HG03565 (cell line): ENCODE measurements at regions not wholly inside any gene's neighbourhood (a gene's known extent, or its start where the extent isn't known, plus 50 kb on each side); places are given as distances from the start of the nearest gene placed in this dataset.

Source experiments
- ATAC-seq: cut with Tn5 transposase; IDR thresholded peaks from one replicate; pipeline ENCODE4 v1.9.1; 2021; ENCODE audit warnings: mild to moderate bottlenecking, moderate library complexity; ENCODE audit not compliant: unreplicated experiment

DNA sequence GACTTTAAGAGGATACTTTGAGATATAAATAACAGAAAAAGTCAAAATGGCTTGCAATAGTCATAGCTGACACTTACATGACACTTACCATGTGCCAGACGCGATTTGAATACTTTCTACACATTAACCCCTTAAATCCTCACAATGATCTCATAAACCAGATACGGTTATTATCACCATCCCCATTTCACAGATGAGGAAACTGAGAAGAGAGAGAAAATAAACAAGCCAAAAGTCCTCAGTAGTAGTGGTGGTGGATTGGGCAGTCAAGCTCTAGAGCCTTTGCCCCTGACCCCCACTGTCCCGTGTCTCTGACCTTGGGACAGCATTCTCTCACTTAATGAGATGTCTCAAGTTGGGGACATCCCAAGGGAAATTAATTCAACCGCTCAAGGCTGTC lies 105.2 kb upstream of the TAF1B start:
- no peak for ATAC-seq

DNA sequence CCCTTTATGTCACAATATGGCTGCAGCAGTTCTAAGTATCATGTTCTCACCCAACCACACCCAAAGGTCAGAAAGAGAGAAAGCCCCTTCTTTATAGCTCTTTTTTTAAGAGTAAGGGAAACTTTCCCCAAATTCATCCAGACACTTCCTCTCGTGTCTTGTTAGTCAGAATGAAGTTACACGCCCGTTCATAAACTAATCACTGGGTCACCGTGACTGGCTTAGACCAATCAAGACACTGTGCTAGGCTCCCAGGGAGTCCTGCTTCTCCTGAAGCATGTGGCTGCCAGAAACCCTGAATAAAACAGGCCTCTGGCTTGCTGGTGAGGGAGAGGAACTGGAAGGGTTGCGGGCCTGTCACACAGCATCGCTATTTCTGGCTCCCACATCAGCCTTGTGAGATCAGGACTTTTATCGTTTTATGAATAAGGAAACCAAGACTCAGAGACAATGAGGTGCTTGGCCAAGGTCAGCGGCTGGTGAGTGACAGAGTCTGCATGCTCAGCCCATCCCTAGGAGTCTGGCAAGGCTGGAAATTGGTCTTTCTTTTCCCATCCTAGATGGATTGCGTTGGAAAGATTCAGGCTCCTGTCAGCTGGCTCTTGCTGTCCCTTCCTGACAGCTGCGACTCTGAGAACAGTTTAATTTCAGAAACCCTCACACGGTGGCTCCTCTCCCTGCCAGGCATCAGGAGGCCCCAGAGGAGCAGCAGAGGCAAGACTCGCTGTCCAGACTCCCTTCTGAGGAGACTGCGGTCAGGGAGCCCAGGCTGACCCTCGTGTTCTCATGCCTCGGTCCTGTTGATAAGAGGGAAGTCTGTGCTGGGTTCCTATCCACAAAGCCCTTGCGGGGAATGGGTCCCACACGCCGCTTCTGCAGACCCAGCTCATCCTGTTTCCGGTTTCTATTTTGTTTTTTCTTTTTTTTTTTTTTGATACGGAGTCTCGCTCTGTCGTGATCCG lies 104.5 kb upstream of the TAF1B start:
- no peak for ATAC-seq

DNA sequence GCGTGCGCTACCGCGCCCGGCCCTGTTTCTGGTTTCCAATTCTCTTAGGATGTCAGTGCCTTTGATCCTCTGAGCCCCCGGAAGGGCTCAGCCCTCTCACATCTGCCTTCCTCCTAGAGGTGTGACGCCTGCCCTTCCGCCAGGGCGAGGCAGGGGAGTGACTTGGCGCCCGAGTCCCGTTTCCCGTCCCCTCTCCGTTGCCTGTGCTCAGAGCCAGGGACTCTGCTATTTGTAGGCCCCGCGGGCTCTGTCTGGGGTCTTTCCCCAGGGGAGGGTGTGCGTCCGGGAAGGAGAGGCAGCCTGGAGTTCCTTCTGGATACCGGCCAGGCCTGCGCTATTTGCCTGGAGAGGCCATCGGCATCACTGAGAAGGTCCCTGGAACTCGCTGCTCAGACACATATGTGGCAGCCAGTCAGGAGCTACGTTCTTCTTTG lies 103.7 kb upstream of the TAF1B start:
- no peak for ATAC-seq

DNA sequence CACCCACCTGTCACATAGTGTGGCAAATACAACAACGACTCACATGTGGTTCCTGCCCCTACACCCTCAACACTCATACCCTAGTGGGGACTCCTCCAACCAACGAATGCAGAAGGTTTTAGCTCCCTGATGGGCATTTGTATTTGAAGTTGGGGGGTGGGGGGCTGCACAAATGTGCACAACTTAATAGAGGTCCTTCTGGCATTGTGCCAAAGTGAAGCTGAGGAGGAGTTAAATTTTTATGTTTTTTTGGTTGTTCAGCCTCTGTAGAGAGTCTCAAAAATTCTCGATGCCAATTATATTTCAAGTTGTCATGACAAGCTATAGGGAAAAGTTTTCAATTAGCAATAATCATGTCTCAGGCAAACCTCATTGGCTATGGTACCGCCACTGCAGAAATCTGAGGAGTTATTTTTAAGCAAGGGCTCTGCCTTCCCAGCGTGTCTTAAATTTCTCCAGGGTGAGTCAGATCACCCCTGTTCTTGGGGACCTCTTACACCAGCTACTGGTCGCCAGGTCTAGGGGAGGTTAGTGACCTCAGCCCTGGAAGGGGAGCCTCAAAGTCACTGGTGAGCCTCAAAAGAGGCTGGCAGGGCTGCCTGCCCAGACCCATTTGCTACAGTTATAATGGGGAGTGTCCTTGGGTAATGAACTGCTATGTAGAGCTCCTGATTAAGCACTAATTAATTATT lies 102.7 kb upstream of the TAF1B start:
- no peak for ATAC-seq

DNA sequence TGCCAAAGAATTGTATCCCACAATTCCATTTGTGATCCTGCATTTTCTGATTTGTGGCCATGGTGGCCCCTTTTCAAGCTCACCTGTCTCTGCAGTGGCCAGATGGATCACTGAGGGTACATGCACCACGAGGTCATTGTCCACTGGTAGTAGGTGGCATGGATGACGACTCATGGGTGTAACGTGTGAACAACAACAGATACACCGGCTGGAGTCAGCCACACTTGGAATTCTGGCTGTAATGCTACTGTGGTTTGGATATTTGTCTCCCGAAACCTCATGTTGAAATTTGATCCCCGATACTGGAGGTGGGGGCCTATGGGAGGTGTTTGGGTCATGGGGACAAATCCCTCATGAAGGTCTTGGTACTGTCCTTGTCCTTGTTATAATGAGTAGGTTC lies 102.2 kb upstream of the TAF1B start:
- no peak for ATAC-seq

DNA sequence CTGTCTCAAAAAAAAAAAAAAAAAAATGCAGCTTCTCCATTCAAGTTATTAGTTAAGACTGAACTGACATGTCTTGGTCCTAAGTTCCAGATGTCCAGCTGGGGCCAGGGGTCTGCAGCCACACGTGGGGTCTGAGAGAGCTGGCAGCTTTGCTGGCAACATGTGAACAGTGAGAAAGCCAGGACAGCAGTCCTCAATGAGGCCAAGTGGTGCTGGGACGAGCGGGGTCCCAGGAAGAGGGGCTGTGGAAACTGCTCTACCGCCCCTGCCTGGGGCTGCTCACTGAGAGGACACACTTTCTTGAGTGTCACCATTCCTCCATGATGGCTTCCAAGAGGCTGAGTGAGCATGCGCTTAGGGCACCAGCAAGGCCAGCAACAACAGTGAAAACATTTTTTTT lies 100.7 kb upstream of the TAF1B start:
- no peak for ATAC-seq

DNA sequence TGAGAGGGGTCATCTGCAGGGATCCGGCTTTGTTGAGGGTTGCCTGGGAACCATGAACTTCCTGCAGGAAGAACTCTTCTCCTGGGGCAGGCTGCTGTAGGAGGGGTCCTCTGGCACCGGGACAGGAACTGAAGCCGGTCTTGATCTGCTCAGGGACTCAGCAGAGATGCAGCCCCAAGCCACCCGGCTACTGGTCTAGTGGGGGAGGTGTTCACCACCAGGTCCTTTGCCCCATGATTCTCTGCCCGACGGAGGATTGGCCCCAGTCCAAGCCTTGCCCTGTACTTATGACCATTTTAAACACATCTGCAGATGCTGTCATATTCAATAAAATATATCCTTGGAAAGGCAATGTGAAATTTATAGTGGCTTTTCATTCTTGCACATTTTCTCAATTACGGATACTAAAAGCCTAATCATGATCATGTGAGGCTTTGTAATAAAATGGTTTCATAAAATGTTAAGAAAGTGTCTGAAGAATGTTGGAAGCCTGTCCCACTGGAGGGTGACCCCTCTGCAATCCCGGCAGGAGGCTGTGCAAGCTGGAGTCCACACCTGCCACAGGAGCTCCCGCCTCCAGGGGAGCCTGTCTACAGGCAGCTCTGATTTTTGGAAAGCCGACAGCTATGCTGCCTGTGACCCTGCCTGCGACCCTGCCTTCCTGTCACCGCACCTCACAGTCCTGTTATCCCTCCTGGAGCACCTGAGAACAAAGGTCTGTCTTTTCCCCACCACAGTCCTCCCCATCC lies 98.8 kb upstream of the TAF1B start:
- ATAC-seq, result no peak

DNA sequence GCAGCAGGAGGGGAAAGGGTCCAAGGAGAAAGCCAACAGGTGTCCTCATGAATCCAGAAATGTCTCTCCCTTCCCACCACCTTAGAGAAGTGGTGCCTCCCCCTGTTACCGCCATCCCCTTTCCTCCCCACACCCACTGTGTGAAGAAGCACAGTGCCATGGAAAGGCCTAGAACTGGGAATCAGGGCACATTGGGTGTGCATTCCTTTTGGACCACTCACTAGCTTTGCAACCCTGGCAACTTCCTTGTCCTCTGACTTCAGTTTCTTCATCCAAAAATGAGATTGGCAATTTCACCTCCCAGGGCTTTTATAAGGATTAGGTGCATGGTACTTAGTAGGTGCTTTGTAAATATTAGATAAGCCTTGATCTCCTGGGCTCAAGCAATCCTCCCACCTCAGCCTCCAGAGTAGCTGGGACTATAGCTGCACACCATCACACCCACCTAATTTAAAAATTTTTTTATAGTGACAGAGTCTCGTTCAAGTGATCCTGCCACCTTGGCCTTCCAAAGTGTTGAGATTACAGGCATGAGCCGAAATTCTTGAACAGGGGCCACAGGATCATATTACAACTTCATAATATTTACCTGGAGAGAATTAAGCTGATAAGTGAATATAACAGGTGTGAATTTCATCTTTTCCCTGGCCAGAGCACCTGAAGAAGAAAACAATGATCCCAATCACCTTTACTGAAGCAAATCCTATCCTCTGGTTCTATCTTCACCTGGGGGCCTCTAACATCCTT lies 97.9 kb upstream of the TAF1B start:
- ATAC-seq, result no peak

DNA sequence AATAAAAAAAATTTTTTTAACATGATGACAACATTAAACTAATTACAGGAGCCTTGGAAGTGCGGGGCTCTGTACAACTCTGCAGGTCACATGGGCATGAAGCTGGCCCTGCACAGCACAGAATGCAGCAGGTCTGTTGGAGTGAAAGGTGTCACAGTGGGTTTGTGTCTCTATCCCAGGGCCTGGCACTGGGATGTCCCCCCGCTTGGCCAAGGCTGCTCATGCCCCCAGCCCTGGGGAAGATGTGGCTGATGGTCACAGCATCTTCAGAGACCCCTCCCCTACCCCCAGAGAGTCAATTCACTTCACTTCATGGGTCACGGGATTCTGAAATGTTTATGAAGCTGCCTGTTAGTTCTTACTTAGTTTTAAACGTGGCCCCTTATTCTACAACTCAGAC lies 95.9 kb upstream of the TAF1B start:
- no peak for ATAC-seq

DNA sequence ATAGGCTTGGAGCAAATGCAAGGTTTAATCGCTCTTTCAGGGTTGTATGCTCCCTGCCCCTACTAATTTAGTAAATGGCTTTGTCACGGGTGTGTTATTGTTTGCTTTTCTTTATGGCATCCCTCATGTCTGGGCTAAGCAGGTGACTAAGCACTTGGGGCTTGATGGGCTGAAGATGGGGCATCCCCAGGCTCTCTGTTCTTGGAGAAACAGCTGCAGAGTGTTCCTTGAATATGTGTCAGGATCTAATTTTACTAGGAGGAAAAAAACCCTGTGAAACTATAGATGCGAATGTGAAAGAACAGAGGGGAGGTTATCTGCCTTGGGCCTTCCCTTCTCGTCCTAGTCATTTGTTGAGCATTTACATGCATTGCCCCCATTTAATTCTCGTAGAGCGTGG lies 94.7 kb upstream of the TAF1B start:
- ATAC-seq, result no peak

DNA sequence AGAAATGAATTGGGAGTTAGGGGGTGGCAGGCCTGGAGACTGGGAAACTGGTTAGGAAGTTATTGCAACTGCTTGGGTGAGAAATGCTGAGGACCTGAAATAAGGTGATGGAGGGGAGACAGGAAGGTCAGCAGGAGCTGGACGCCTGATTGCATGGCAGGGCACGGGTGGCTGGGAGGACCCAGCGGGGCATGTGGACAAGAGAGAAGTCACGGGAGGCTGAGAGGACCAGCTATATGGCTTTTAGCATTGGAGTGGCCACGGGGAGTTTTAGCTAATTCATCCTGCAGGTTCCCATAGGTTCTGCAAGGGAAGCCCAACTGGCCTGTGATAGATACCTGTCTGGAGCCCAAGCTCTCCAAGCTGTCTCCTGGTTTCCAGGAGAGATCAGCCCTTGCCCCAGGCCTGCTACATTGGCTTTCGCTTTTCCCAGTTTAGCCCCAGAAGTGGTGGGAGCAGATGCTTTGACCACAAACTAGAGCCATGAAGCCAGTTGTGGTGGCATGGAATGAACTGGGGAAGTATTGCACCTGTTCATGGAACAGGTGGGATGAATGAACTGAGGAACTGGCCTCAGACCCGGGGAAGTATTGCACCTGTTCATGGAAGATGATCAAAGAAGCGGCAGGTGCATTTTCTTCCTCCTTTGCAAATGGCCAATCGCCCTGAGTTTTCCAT lies 93.6 kb upstream of the TAF1B start:
- no peak for ATAC-seq

DNA sequence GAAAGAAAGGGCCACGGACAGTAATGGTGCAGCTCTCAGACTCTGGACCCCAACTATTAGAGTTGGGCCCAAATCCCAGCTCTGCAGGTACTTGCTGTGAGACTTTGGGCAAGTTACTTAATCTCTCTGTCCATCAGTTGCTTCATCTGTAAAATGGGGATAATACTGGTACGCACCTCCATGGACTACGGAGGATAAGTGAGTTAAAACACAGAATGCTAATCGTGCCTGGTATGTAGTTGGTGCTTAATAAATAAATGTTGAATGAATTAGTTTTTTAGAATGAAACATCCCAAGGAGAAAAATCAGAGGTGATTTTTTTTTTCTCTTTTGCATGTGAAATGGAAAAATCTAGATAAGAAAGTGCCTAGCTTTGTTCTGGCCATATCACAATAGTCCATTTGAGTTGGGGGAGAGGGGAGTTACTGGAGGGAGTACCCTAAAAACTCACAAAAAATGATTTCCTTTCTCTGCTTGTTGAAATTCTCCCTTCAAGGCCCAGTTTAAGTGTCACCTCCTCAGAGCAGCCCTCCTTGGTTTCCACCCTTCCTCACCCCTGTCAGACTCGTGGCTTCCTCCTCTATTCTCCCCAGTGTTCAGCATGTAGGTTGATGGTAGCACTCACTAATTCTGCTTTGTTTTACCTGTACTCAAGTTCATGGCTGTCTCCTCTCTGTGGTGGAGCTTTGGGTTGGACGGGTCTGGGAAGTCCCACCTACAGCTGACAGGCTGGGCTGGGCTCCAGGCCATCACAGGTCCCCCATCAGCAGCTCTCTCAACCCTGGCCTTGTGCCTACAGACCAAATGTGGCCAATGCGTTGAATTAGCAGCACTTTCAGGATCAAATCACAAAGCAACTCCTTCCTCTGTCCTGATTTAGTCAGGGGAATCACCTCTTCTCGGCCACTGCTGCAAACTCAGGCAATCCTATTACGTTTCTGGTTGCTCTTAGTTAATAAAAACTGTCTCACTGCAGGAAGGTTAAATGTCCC lies 92.8 kb upstream of the TAF1B start:
- ATAC-seq, result no peak

DNA sequence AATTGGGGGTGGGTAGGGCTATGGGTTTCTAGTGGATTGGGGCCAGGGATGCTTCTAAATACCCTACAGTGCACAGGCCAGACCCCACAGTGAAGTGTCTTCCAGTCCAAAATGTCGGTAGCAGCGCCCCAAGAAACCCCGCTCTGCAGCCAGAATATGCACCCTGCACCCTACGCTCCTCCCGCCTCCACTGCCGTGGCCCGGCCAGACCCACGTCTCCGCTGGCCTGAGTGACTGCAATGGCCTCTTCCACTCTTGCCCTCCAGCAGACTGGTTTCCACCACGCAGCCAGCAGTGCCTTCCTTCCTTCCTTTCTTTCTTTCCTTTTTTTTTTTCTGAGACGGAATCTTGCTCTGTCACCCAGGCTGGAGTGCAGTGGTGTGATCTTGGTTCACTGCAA lies 91.4 kb upstream of the TAF1B start:
- no peak for ATAC-seq

DNA sequence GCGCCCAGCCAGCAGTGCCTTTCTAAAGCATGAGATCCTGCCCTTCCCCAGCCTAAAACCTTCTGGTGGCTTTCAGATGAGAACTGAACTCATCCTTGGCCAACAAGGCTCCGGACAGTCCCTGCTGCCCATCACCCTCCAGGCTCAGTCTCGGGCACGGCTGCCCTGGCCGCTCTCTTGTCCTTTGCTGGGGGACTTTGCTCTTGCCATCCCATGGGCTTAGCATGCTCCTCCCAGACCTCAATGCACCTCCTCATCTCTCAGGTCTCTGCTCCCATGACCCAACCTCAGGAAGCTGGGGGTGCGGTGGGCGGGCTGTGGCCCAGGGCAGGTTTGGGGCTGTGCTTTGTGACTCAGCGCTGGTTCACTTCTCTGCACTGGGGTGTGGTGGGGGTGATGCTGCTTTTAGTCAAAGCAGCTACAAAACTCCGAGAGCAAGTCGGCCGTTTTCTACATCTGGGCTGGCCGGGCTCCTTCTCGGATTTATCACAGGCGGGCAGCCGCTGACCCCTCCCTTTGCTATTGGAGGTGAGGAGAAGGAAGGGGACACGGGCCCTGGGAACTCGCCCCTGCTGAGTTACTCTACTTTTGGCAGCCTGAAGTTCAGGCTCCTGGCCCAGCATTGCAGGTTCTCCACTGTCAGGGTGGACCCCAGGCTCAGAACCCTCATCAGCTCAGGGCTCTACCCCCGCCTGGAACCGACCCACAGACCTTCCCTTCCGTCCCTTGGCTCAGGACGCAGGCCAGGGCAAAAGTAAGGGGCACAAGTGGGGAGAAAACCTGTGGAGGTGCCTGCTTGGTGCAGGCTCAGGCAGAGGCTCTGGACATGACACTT lies 90.6 kb upstream of the TAF1B start:
- ATAC-seq, result peak; percentile 29

DNA sequence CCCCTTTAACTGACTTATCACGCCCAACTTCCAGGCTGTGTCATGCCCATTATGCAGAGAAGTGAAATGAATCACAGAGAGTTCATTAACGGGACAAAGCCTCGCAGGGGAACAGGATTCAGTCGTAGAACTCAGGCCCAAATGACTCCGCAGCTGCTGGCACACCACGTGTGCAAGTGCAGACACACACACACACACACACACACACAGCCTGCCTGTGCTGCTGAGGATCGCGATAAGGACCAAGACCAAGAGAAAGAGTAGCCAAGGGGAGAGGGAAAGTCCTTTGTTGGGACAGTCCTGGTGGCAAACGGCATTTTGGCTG lies 90.0 kb upstream of the TAF1B start:
- ATAC-seq, result peak; percentile 56

DNA sequence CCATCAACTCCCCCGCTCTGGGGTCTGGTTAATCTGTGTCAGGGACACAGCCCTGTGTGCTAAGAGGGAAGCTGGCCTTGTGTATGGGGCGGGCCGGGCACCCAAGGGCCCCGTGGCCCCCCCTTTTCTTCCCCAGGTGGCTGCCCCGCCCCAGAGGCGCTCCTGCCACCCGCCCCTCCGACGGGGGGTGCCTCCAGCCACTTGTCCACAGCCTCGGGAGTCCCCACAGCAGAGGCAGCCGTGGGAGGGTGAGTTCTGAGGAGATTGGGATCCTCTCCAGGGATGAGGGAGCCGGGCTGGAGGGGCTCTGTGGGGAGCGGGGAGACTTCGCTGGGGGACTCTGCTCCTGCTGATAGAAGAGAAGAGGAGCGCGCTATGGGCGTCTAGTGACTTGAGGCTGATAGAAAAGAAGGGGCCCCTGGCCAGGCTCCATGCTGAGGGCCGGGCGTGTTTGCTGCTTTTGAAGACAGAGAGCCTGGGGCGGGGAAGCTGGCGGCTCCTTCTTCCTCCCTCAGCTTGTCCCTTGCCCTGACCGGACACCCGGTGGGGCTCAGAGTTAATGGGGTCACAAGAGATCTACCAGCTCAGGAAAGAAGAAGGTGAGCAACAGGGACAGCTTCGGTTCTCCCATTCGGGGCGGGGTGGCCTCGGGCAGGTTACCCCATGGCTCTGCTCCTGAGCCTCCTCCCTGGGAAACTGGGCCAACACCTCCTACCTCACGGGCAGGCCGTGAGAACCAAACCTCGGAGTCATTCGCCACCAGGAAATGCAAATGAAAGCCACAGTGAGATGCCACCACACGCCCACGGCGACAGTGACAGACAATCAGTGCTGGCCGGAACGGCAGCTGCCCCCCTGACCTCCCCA lies 89.4 kb upstream of the TAF1B start:
- no peak for ATAC-seq

DNA sequence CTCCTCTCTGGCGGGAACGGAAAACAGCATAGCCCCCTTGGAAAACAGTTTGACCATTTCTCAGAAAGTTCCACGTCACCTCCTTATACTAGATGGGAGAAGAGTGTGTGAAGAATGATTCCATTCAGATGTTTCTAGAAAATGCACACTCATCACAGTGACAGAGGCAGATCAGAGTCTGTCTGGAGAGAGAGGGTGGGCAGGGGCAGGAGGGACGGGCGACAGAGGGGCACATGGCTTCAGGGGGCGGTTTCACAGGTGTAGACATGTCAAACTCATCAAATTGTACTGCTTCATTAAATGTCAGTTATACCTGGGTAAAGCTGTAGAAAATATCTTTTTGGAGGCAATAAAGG lies 88.8 kb upstream of the TAF1B start:
- no peak for ATAC-seq

DNA sequence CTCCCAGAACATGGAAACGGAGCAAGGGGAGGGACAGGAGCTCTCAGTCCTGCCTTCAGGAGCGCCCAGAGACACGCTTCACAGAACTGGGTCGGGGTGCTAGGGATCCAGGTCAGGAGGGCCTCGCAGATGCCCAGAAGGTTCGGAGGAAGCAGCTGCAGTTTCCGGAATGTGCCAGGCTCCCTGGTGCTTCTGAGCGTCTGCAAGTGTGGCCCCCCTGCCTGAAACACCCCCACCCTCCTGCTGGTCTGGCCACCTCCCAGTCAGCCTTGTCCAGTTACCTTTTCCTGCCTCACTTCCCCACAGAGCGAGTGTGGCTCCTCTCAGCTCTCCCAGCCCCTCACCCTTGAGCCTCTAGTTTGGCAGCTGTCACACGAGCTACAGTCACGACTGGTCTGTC lies 88.3 kb upstream of the TAF1B start:
- ATAC-seq, result no peak
